Fibroblast of lung (primary cell): ENCODE measurements at regions not wholly inside any gene's neighbourhood (a gene's known extent, or its start where the extent isn't known, plus 50 kb on each side); places are given as distances from the start of the nearest gene placed in this dataset.
A peak's percentile ranks its signal among the peaks of the same experiment; 100 is the strongest.

Experiments
- DNase-seq, 2 donors: peaks; one replicate each; pipeline versions ENCODE4 v3.0.0 to v3.0.0-alpha.2; 2010; ENCODE audit warnings: low read depth in 2 of 2
- H2AFZ ChIP-seq: 2 replicates; pipeline ENCODE4 v1.5.1; 2012; ENCODE audit warnings: low read length, control low read depth, inconsistent platforms
- H3K27ac ChIP-seq: 2 replicates; pipeline ENCODE4 v1.5.1; 2011; ENCODE audit warnings: low read length, control low read depth; ENCODE audit not compliant: insufficient read depth
- H3K27me3 ChIP-seq: 2 replicates; pipeline ENCODE4 v1.5.1; 2011; ENCODE audit warnings: mild to moderate bottlenecking, low read length; ENCODE audit not compliant: control insufficient read depth, insufficient read depth
- H3K36me3 ChIP-seq: 2 replicates; pipeline ENCODE4 v1.5.1; 2011; ENCODE audit warnings: low read length; ENCODE audit not compliant: control insufficient read depth, insufficient read depth
- H3K4me1 ChIP-seq: 2 replicates; pipeline ENCODE4 v1.5.1; 2011; ENCODE audit warnings: low read length; ENCODE audit not compliant: control insufficient read depth, insufficient read depth; ENCODE audit errors: extremely low read depth
- H3K4me2 ChIP-seq: 2 replicates; pipeline ENCODE4 v1.5.1; 2011; ENCODE audit warnings: low read length, control low read depth; ENCODE audit not compliant: insufficient read depth; ENCODE audit errors: extremely low read depth
- H3K4me3 ChIP-seq, 4 experiments: fragments of 200-600 bp in 1 of 4; sonication (generic) in 1 of 4; replicated peaks in 1 of 4; 2 replicates each; pipeline ENCODE4 v1.5.1; 2011 to 2016; ENCODE audit warnings: low read length in 4 of 4, low read depth in 3 of 4, mild to moderate bottlenecking in 3 of 4, control low read depth in 2 of 4, inconsistent platforms in 1 of 4, mixed read lengths in 1 of 4; ENCODE audit not compliant: insufficient read depth in 1 of 4; ENCODE audit errors: control extremely low read depth in 1 of 4
- H3K79me2 ChIP-seq: 2 replicates; pipeline ENCODE4 v1.5.1; 2012; ENCODE audit warnings: mild to moderate bottlenecking, low read length, inconsistent platforms; ENCODE audit not compliant: control insufficient read depth, insufficient read depth
- H3K9ac ChIP-seq: 2 replicates; pipeline ENCODE4 v1.5.1; 2011; ENCODE audit warnings: mild to moderate bottlenecking, low read length, control low read depth; ENCODE audit not compliant: insufficient read depth
- H3K9me3 ChIP-seq: 2 replicates; pipeline ENCODE4 v1.5.1; 2012; ENCODE audit warnings: low read depth, low read length; ENCODE audit not compliant: control insufficient read depth, insufficient read depth
- H4K20me1 ChIP-seq: 2 replicates; pipeline ENCODE4 v1.5.1; 2011; ENCODE audit warnings: low read length; ENCODE audit not compliant: control insufficient read depth, insufficient read depth; ENCODE audit errors: extremely low read depth
- CTCF ChIP-seq, 2 donors: IDR thresholded peaks in 1 of 2; conservative IDR thresholded peaks in 1 of 2; 1 replicate in 1 of 2; 2 replicates in 1 of 2; pipeline ENCODE4 v1.5.1; 2011 to 2012; ENCODE audit warnings: low read length in 2 of 2, control low read depth in 1 of 2, inconsistent platforms in 1 of 2, low read depth in 1 of 2, mild to moderate bottlenecking in 1 of 2
- EZH2 ChIP-seq: IDR thresholded peaks from 2 replicates; pipeline ENCODE4 v1.5.1; 2012; ENCODE audit warnings: low read length, control low read depth, mild to moderate bottlenecking; ENCODE audit errors: missing control alignments

- no peak for TF ChIP-seq EZH2
- no peak for TF ChIP-seq CTCF (conservative IDR thresholded peaks at IDR 0.05 in 1 of 2, IDR thresholded peaks at IDR 0.05 in 1 of 2; ENCODE audit: low read depth in 1 of 2, low read length in 2 of 2)
- Histone ChIP-seq H3K27me3 (no peaks in the 10 kb centered on the region), H3K27ac (no peak overlapping the region), H3K4me1 (no peaks in the 10 kb centered on the region), H3K4me2 (no peak overlapping the region), H3K79me2 (no peaks in the 10 kb centered on the region), H4K20me1 (no peaks in the 10 kb centered on the region), H3K36me3 (no peaks in the 10 kb centered on the region), H3K9me3 (no peaks in the 10 kb centered on the region), H2AFZ (no peak overlapping the region), H3K9ac (no peak overlapping the region), H3K4me3 (no peak overlapping the region)
- DNase-seq = no peak
Observed at GRCh38 chr3:74542441-74542840, 72.0 kb downstream of the CNTN3 start.

- no peaks in the 10 kb centered on the region for H4K20me1 ChIP-seq
- H3K4me1 ChIP-seq = no peaks in the 10 kb centered on the region
- TF ChIP-seq EZH2 (no peak), CTCF (conservative IDR thresholded peaks at IDR 0.05 in 1 of 2, IDR thresholded peaks at IDR 0.05 in 1 of 2; ENCODE audit: low read depth in 1 of 2, low read length in 2 of 2) (no peak)
- peak in 1 of 2 donors; percentile 40 for DNase-seq
- H3K27ac ChIP-seq = no peak overlapping the region
- no peaks in the 10 kb centered on the region for H3K27me3 ChIP-seq
- no peaks in the 10 kb centered on the region for H3K9me3 ChIP-seq
- H3K36me3 ChIP-seq = no peaks in the 10 kb centered on the region
- no peak overlapping the region for H2AFZ ChIP-seq
- no peak overlapping the region for H3K9ac ChIP-seq
- H3K4me2 ChIP-seq = no peak overlapping the region
- H3K4me3 ChIP-seq = no peak overlapping the region
- no peaks in the 10 kb centered on the region for H3K79me2 ChIP-seq
Observed at GRCh38 chr3:74539876-74540275, 74.6 kb downstream of the CNTN3 start.

GRCh38 chr3:74538669-74539068, 75.8 kb downstream of the CNTN3 start:
- Histone ChIP-seq H3K27ac (no peak overlapping the region), H3K9ac (no peak overlapping the region), H3K4me3 (no peak overlapping the region), H3K4me1 (no peaks in the 10 kb centered on the region), H2AFZ (no peak overlapping the region), H3K4me2 (no peak overlapping the region), H4K20me1 (no peaks in the 10 kb centered on the region), H3K27me3 (no peaks in the 10 kb centered on the region), H3K79me2 (no peaks in the 10 kb centered on the region), H3K36me3 (no peaks in the 10 kb centered on the region), H3K9me3 (no peaks in the 10 kb centered on the region)
- no peak for DNase-seq
- TF ChIP-seq EZH2 = no peak
- TF ChIP-seq CTCF (conservative IDR thresholded peaks at IDR 0.05 in 1 of 2, IDR thresholded peaks at IDR 0.05 in 1 of 2; ENCODE audit: low read depth in 1 of 2, low read length in 2 of 2) = no peak
